ENCODE measurements at regions not wholly inside any gene's neighbourhood (a gene's known extent, or its start where the extent isn't known, plus 50 kb on each side); places are given as distances from the start of the nearest gene placed in this dataset.

DNA sequence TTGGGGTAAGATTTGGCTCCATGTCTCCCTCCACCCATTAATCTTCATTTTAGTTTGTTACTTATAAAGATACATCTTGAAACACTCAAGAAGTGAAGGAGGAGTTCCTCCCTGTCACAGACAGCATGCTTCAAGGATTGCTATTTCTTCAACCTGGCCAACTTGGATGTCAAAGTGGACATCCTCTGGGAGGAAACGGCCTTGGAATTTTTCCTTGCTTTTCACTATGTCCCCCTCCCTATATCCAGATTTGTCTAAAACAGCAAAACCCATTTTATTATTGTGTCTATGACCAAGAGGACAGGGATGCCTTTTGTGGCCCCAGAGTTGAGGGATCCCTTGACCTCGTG lies 242.9 kb downstream of the LPIN1 start:
- ChIA-PET POLR2A (no interaction called here), CTCF (no interaction called here)
- Mint-ChIP-seq H3K27me3 (peaks cover 22% of the 10 kb centered on the region), H3K4me1 (ENCODE audit: low read depth) (no peaks in the 10 kb centered on the region), H3K9me3 (peaks cover 2% of the 10 kb centered on the region), H3K4me3 (no peak overlapping the region), H3K27ac (no peak overlapping the region), H3K36me3 (peaks cover 5% of the 10 kb centered on the region)
- no peak for DNase-seq
- intact Hi-C loops (cut with micrococcal nuclease): no loop called here

DNA sequence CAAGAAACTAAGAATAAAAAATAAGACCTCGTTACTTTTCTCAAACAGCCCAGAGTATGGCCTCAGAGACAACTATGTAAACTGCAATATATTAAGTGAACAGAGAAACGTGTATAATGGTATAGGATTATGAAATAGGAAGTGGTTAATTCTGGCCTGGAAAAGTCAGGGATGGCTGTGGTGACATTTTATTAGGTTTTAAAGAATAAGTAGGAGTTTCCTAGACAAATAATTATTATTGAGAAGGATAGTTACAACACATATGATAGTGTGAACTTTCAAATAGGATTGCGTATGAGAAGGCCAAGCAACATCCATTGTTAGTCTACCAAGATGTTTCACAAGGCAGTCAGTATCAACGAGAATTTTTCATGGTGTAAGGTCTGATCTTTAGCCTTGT lies 244.1 kb downstream of the LPIN1 start:
- POLR2A ChIA-PET: interaction anchor here (0.6 to 0.8 kb wide), 2 partner anchors 9 kb away, joined by 3 to 6 read pairs; no protein-coding TSS in a partner anchor
- Mint-ChIP-seq H3K4me1 (ENCODE audit: low read depth) (no peaks in the 10 kb centered on the region), H3K9me3 (peaks cover 12% of the 10 kb centered on the region), H3K4me3 (no peak overlapping the region), H3K27ac (no peak overlapping the region), H3K36me3 (peaks cover 10% of the 10 kb centered on the region), H3K27me3 (peaks cover 30% of the 10 kb centered on the region)
- CTCF ChIA-PET: no interaction called here
- intact Hi-C loops (cut with micrococcal nuclease): no loop called here
- no peak for DNase-seq

DNA sequence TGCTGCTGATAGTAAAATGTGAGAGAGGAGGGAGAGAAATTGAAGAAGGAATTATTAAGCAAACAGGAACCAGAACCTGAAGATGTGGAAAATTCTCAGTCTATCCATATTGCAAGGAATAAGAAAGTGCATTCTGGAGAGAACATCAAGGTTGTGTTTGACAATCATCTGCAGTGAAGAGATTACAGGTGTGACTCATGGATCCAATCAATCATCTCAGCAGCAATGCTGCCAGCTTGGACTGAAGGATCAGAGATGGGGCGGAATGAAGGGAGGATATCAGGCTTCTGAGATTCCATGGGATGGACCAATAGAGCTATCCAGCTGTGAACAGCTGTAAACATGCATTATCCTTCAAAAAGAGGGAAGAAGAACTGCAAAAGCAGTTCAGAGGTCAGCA lies 247.3 kb downstream of the LPIN1 start:
- no peak for DNase-seq
- peaks cover 33% of the 10 kb centered on the region for H3K27me3 Mint-ChIP-seq
- ChIA-PET CTCF (no interaction called here), POLR2A (no interaction called here)
- peaks cover 14% of the 10 kb centered on the region for H3K36me3 Mint-ChIP-seq
- intact Hi-C loops (cut with micrococcal nuclease): no loop called here
- H3K9me3 Mint-ChIP-seq: peaks cover 12% of the 10 kb centered on the region
- H3K4me1 Mint-ChIP-seq (ENCODE audit: low read depth): peaks cover 10% of the 10 kb centered on the region
- H3K27ac Mint-ChIP-seq: no peak overlapping the region
- no peak overlapping the region for H3K4me3 Mint-ChIP-seq

DNA sequence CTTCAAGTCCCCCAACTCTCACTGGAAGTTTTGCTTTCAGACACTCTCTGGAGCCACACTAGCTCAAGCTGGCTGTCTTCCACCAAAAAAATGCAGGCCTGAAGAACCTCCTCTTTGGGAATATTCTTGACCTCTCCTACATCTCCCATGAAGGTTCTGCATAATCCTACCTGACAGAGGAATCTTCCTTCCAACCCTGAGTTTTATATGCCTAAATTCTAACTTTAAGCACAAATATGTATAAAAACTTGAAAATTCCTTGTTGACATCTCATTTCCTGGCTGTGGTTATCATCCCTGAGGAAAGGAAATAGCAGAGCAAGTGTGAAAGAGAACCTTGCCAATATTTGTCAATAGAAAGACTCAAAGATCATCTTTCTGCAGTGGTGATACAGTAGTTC lies 249.0 kb downstream of the LPIN1 start:
- H3K27ac Mint-ChIP-seq: no peak overlapping the region
- CTCF ChIA-PET: no interaction called here
- DNase-seq: no peak
- H3K36me3 Mint-ChIP-seq: peaks cover 14% of the 10 kb centered on the region
- intact Hi-C loops (cut with micrococcal nuclease): no loop called here
- H3K4me1 Mint-ChIP-seq (ENCODE audit: low read depth): peaks cover 10% of the 10 kb centered on the region
- peaks cover 12% of the 10 kb centered on the region for H3K9me3 Mint-ChIP-seq
- H3K27me3 Mint-ChIP-seq: peaks cover 44% of the 10 kb centered on the region
- POLR2A ChIA-PET: no interaction called here
- H3K4me3 Mint-ChIP-seq: no peak overlapping the region

DNA sequence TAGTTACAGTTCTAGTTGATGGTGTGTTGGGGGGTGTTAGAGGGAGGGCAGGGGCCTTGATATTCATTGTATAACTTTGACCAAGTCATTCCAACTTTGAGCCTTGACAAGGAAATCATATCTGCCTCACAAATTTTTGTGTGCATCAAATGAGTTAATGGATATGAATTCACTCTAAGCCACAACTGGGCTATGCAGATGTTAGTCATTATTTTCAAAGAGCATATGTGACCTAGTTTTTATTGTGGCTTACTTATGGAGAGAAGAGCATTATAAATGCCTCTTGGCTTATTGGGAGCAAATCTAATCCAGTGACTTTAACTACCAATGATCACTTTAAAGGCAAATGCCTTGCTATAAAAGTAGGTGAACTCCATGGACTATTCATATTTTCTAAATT lies 250.2 kb downstream of the LPIN1 start:
- Mint-ChIP-seq H3K4me3 (no peak overlapping the region), H3K36me3 (peaks cover 14% of the 10 kb centered on the region), H3K27ac (no peak overlapping the region), H3K9me3 (peaks cover 12% of the 10 kb centered on the region), H3K27me3 (peaks cover 55% of the 10 kb centered on the region), H3K4me1 (ENCODE audit: low read depth) (peaks cover 10% of the 10 kb centered on the region)
- ChIA-PET POLR2A (no interaction called here), CTCF (no interaction called here)
- DNase-seq: no peak
- intact Hi-C loops (cut with micrococcal nuclease): no loop called here

DNA sequence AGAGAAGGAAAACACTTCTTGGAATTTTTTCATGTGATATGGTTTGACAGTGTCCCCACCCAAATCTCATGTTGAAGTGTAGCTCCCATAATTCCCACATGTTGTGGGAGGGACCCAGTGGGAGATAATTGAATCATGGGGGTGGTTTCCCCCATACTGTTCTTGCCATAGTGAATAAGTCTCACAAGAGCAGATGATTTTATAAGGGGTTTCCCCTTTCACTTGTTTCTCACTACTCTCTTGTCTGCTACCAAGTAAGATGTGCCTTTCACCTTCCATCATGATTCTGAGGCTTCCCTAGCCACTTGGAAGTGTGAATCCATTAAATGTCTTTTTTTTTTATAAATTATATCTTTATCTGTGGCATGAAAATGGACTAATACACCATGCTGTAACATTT lies 250.7 kb downstream of the LPIN1 start:
- ChIA-PET POLR2A (no interaction called here), CTCF (no interaction called here)
- H3K27ac Mint-ChIP-seq: no peak overlapping the region
- peaks cover 12% of the 10 kb centered on the region for H3K9me3 Mint-ChIP-seq
- peaks cover 10% of the 10 kb centered on the region for H3K4me1 Mint-ChIP-seq (ENCODE audit: low read depth)
- intact Hi-C loops (cut with micrococcal nuclease): no loop called here
- H3K4me3 Mint-ChIP-seq: no peak overlapping the region
- H3K36me3 Mint-ChIP-seq: peaks cover 14% of the 10 kb centered on the region
- DNase-seq: no peak
- H3K27me3 Mint-ChIP-seq: peaks cover 59% of the 10 kb centered on the region

DNA sequence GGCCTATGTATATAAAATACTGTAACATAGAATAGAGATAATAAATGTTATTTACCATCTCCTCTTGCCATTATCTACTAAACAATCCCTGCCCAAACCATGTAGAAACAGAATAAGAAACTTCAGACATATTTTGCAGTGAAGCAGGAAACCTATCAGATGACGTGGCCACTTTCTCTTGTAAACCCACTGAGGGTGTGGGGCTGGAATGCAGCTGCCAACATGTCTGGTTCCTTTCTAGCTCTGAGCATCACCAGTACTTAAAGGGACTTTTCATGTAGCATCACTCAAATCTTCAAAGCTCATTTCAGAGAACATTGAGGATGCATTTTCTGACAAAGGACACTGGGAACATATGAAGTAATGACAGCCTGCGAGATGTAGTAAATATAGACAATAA lies 251.8 kb downstream of the LPIN1 start:
- H3K9me3 Mint-ChIP-seq: peaks cover 12% of the 10 kb centered on the region
- H3K4me1 Mint-ChIP-seq (ENCODE audit: low read depth): peaks cover 10% of the 10 kb centered on the region
- no peak overlapping the region for H3K27ac Mint-ChIP-seq
- peaks cover 14% of the 10 kb centered on the region for H3K36me3 Mint-ChIP-seq
- peak; percentile 31 for DNase-seq
- peaks cover 65% of the 10 kb centered on the region for H3K27me3 Mint-ChIP-seq
- no peak overlapping the region for H3K4me3 Mint-ChIP-seq
- CTCF ChIA-PET: interaction anchor here (0.7 kb wide), 1 partner anchor 163 kb away, joined by 3 read pairs; no protein-coding TSS in a partner anchor
- intact Hi-C loops (cut with micrococcal nuclease): no loop called here
- POLR2A ChIA-PET: no interaction called here

DNA sequence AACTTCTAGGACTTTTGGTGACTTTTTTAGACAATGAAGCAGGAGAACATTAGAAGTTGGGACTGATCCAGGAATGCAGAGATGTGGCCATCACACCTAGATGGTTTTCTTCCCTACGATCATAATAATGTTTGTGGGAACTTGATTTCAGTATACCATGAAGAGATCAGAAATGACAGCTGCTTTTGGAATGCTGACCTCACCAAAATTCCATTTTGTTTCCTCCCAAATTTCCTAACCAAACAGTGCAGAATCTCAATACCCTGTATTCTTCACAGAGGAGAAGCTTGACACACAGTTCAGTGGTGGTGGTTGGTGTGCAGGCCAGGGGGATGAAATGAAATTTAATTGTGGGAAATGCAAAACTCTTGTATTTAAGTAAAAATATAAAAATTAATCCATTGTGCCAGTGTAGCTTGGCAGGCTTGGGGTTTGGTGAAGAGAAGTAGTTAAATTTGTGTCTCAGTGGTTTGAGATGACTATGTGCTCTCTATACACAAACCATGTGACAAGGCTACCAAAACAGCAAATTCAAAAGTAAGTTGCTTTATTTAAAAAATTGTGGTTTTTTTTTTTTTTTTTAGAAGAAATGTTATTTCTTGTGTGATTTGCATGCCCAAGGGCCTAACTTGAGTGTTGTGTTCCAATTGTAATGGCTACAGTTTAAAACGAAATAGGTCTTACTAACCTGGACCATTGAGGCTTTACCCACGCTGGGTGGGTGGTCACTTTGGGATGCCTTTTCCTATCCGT lies 252.4 kb downstream of the LPIN1 start:
- ChIA-PET POLR2A (interaction anchor here (1.2 kb wide), 1 partner anchor 8 kb away, joined by 3 read pairs; no protein-coding TSS in a partner anchor), CTCF (interaction anchor here (0.7 kb wide), 1 partner anchor 162 kb away, joined by 3 read pairs; no protein-coding TSS in a partner anchor)
- Mint-ChIP-seq H3K4me3 (no peak overlapping the region), H3K36me3 (peaks cover 11% of the 10 kb centered on the region), H3K4me1 (ENCODE audit: low read depth) (peaks cover 10% of the 10 kb centered on the region), H3K27me3 (peaks cover 62% of the 10 kb centered on the region), H3K27ac (no peak overlapping the region), H3K9me3 (peaks cover 12% of the 10 kb centered on the region)
- no peak for DNase-seq
- intact Hi-C loops (cut with micrococcal nuclease): no loop called here

DNA sequence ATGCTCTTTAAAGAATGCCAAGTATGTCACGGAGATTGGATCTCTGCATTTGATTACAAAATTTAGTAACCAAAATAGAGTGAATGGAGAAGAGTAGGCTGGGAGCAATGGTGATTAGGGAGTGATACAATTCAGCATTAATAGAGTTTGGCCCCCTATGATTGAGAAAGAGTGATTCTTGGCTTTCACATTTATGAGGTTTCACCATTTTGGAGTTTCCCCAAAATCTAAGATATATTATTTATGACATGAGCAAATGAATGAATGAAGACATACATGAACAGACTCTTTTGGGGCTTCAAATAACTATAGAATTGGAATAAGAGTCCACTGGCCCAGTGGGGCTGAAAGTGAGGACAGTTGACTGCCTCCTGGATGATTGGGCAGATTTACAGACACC lies 255.2 kb downstream of the LPIN1 start:
- ChIA-PET CTCF (no interaction called here), POLR2A (no interaction called here)
- Mint-ChIP-seq H3K4me3 (no peak overlapping the region), H3K36me3 (peaks cover 4% of the 10 kb centered on the region), H3K4me1 (ENCODE audit: low read depth) (peaks cover 30% of the 10 kb centered on the region), H3K9me3 (no peaks in the 10 kb centered on the region), H3K27me3 (peaks cover 58% of the 10 kb centered on the region), H3K27ac (no peak overlapping the region)
- intact Hi-C loops (cut with micrococcal nuclease): no loop called here
- DNase-seq: no peak

DNA sequence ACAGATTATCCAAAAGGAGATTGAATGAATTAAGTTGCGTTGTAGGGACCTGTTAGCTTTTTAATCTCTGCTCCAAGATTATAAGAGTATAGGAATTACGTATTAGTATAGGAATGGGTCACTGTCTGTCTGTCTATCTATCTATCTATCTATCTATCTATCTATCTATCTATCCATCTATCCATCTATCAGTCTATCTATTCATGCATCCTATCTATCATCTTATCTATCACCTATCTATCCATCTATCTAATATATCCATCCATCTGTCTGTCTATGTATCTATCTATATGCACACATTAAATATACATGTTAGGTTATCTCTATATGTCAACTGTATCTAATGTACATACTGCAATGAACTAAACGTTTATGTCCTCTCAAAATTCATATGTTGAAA lies 255.8 kb downstream of the LPIN1 start:
- Mint-ChIP-seq H3K4me1 (ENCODE audit: low read depth) (peaks cover 31% of the 10 kb centered on the region), H3K9me3 (no peaks in the 10 kb centered on the region), H3K4me3 (no peak overlapping the region), H3K27me3 (peaks cover 60% of the 10 kb centered on the region), H3K27ac (no peak overlapping the region), H3K36me3 (peaks cover 4% of the 10 kb centered on the region)
- intact Hi-C loops (cut with micrococcal nuclease): no loop called here
- CTCF ChIA-PET: no interaction called here
- DNase-seq: no peak
- POLR2A ChIA-PET: no interaction called here

DNA sequence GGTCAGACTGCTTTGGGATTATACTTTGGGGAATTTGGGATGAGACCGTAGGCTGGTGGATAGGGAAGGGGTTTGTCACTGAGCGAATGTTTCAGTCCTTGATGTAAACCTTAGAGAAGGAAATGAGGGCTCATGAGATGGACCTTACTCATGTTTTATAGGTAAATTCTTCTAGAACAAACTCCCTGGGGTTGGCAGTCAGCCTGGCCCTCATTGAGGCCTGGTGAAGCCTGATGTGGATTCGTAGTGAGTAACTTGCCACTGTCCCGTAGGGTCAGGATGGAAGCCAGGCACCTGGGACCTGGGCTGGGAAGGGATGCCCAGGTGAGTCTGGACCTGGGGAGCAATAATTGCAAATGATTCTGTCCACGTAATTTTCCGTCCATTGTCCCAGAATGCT lies 258.3 kb downstream of the LPIN1 start:
- intact Hi-C loops (cut with micrococcal nuclease): loop anchor here (5.0 kb wide), 1 partner anchor 288 kb away; no protein-coding TSS in a partner anchor
- Mint-ChIP-seq H3K36me3 (no peaks in the 10 kb centered on the region), H3K4me1 (ENCODE audit: low read depth) (peaks cover 22% of the 10 kb centered on the region), H3K4me3 (no peak overlapping the region), H3K27me3 (peaks cover 63% of the 10 kb centered on the region), H3K9me3 (no peaks in the 10 kb centered on the region), H3K27ac (no peak overlapping the region)
- CTCF ChIA-PET: no interaction called here
- POLR2A ChIA-PET: no interaction called here
- DNase-seq: no peak

DNA sequence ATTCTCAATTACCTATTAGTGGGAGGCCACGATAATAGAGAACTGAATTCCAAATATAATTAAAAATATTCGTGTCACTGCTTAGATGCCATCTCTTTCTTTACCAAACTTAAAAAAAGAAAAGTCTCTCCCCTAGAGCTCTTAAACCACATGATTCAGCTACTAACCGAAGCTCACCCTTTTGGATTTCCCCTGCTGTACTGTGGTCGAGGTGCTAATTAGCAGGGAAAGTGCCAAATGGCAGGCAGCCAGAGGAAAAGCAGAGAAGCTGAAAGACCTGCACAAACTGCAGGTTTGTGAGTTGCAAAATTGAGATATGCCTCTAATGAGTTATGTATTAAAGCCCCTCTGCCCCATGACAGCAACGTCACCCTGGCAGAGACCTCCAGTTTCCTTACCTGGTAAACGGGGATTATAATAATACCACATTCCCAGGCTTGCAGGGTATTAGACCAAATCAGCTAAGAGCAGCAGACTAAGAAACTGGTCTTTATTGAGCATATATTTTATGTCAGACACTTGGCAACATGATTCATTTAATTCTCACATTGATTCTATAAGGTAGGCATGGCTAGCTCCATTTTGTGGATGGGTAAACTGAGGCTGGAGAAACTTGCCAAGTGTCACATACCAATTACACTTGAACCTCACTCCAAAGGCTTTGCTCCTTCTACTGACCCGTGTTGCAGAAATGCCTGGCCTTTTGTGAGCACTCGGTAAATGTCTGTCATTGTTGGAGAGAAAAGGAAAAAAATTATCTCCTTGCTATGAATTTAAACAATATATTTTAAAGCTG lies 259.7 kb downstream of the LPIN1 start:
- Mint-ChIP-seq H3K4me1 (ENCODE audit: low read depth) (peaks cover 22% of the 10 kb centered on the region), H3K9me3 (no peaks in the 10 kb centered on the region), H3K36me3 (no peaks in the 10 kb centered on the region), H3K27me3 (peaks cover 62% of the 10 kb centered on the region), H3K27ac (no peak overlapping the region), H3K4me3 (peak overlapping the region; percentile 3)
- intact Hi-C loops (cut with micrococcal nuclease): loop anchor here (1.0 to 5.0 kb wide), 3 partner anchors 139 to 286 kb away; no protein-coding TSS in a partner anchor
- peak; percentile 83 for DNase-seq
- ChIA-PET CTCF (interaction anchor here (0.7 to 1.3 kb wide), 3 partner anchors 140 to 176 kb away, joined by 3 to 4 read pairs (median 4); no protein-coding TSS in a partner anchor), POLR2A (interaction anchor here (1.6 kb wide), 1 partner anchor 178 kb away, joined by 4 read pairs; no protein-coding TSS in a partner anchor)

Measured in activated CD4-positive, alpha-beta memory T cell treated with anti-CD3 and anti-CD28 coated beads for 36 hours (primary cell).